ENCODE measurements at regions not wholly inside any gene's neighbourhood (a gene's known extent, or its start where the extent isn't known, plus 50 kb on each side); places are given as distances from the start of the nearest gene placed in this dataset.

- TF ChIP-seq, protein P1, sequence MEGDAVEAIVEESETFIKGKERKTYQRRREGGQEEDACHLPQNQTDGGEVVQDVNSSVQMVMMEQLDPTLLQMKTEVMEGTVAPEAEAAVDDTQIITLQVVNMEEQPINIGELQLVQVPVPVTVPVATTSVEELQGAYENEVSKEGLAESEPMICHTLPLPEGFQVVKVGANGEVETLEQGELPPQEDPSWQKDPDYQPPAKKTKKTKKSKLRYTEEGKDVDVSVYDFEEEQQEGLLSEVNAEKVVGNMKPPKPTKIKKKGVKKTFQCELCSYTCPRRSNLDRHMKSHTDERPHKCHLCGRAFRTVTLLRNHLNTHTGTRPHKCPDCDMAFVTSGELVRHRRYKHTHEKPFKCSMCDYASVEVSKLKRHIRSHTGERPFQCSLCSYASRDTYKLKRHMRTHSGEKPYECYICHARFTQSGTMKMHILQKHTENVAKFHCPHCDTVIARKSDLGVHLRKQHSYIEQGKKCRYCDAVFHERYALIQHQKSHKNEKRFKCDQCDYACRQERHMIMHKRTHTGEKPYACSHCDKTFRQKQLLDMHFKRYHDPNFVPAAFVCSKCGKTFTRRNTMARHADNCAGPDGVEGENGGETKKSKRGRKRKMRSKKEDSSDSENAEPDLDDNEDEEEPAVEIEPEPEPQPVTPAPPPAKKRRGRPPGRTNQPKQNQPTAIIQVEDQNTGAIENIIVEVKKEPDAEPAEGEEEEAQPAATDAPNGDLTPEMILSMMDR (IDR thresholded peaks at IDR 0.05), result no peak
- TF ChIP-seq ZFX (IDR thresholded peaks at IDR 0.05; ENCODE audit: borderline replicate concordance), result no peak
Observed at GRCh38 chr6:76124018-76124417, 51.6 kb upstream of the IMPG1 start.

Measured in 22Rv1 (cell line).